Brain pericyte (primary cell): ENCODE measurements at regions not wholly inside any gene's neighbourhood (a gene's known extent, or its start where the extent isn't known, plus 50 kb on each side); places are given as distances from the start of the nearest gene placed in this dataset.

ENCODE experiments used
- DNase-seq: peaks from one replicate; pipeline ENCODE4 v3.0.0-alpha.2; 2012; ENCODE audit warnings: low read depth, low spot score

- DNase-seq = no peak
These were observed 515.4 kb upstream of the RAB6C start for GRCh38 chr2:129464036-129464435.

- no peak for DNase-seq
These were observed 514.8 kb upstream of the RAB6C start for GRCh38 chr2:129464631-129465030.

GRCh38 chr2:129465045-129465444 lies 514.4 kb upstream of the RAB6C start:
- DNase-seq = no peak

GRCh38 chr2:129466389-129466788 lies 513.1 kb upstream of the RAB6C start:
- DNase-seq = no peak

GRCh38 chr2:129467012-129467779 lies 512.3 kb upstream of the RAB6C start:
- DNase-seq = no peak

- DNase-seq = no peak
These were observed 511.5 kb upstream of the RAB6C start for GRCh38 chr2:129467941-129468340.

- no peak for DNase-seq
These were observed 510.6 kb upstream of the RAB6C start for GRCh38 chr2:129468879-129469278.

GRCh38 chr2:129469389-129469788 lies 510.1 kb upstream of the RAB6C start:
- no peak for DNase-seq

- DNase-seq = no peak
These were observed 509.6 kb upstream of the RAB6C start for GRCh38 chr2:129469871-129470270.

GRCh38 chr2:129478902-129479517 lies 500.5 kb upstream of the RAB6C start:
- no peak for DNase-seq

- DNase-seq = no peak
These were observed 499.6 kb upstream of the RAB6C start for GRCh38 chr2:129479892-129480291.

- no peak for DNase-seq
These were observed 498.7 kb upstream of the RAB6C start for GRCh38 chr2:129480790-129481189.

GRCh38 chr2:129481306-129482219 lies 497.9 kb upstream of the RAB6C start:
- DNase-seq = no peak

- no peak for DNase-seq
These were observed 496.8 kb upstream of the RAB6C start for GRCh38 chr2:129482626-129483025.

- DNase-seq = no peak
These were observed 496.1 kb upstream of the RAB6C start for GRCh38 chr2:129483366-129483765.

- no peak for DNase-seq
These were observed 494.2 kb upstream of the RAB6C start for GRCh38 chr2:129484999-129485897.

GRCh38 chr2:129488376-129488775 lies 491.1 kb upstream of the RAB6C start:
- DNase-seq = no peak

- no peak for DNase-seq
These were observed 488.8 kb upstream of the RAB6C start for GRCh38 chr2:129490641-129491040.

GRCh38 chr2:129491308-129491707 lies 488.2 kb upstream of the RAB6C start:
- no peak for DNase-seq

GRCh38 chr2:129492548-129492947 lies 486.9 kb upstream of the RAB6C start:
- no peak for DNase-seq

- no peak for DNase-seq
These were observed 479.7 kb upstream of the RAB6C start for GRCh38 chr2:129499747-129500146.
